ENCODE measurements at regions not wholly inside any gene's neighbourhood (a gene's known extent, or its start where the extent isn't known, plus 50 kb on each side); places are given as distances from the start of the nearest gene placed in this dataset.

DNA sequence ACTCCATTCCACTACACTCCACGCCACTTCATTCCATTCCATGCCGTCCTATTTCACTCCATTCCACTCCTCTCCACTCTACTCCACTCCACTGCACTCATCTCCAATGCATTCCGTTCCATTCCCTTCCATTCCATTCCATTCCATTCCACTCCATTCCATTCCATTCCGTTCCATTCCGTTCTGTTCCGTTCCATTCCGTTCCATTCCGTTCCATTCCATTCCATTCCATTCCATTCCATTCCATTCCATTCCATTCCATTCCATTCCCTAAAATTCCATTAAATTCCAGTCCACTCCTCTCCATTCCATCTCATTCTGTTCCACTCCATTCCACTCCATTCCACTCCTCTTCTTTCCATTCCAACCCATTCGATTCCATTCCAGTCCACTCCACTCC, 1139.1 kb downstream of the TSPY10 start:
- TF ChIP-seq POLR2A (IDR thresholded peaks at IDR 0.05) (no peak), CTCF (IDR thresholded peaks at IDR 0.05) (no peak), POLR2AphosphoS5 (IDR thresholded peaks at IDR 0.05) (no peak), EP300 (IDR thresholded peaks at IDR 0.05) (no peak)
